Tibial nerve (tissue), 3 donors: ENCODE measurements at regions not wholly inside any gene's neighbourhood (a gene's known extent, or its start where the extent isn't known, plus 50 kb on each side); places are given as distances from the start of the nearest gene placed in this dataset.

Experiments
- CTCF ChIP-seq, 5 experiments: fragments of 200-600 bp in 3 of 5; fragments of 450-650 bp in 2 of 5; sonication (generic) in 3 of 5; IDR thresholded peaks; one replicate each; pipeline ENCODE4 v1.5.1; 2016 to 2019; ENCODE audit warnings: antibody characterized with exemption in 5 of 5, mild to moderate bottlenecking in 3 of 5, moderate library complexity in 2 of 5
- POLR2A ChIP-seq, 2 donors: fragments of 450-650 bp; IDR thresholded peaks; one replicate each; pipeline ENCODE4 v1.6.1; 2017; ENCODE audit warnings: antibody characterized with exemption in 2 of 2, mild to moderate bottlenecking in 2 of 2, moderate library complexity in 2 of 2

- no peak for TF ChIP-seq CTCF (IDR thresholded peaks at IDR 0.05)
- TF ChIP-seq POLR2A (IDR thresholded peaks at IDR 0.05): no peak
Measured at GRCh38 chr11:104488561-104488960, 324.6 kb upstream of the PDGFD start.
